Tibial nerve (tissue), 4 donors: ENCODE measurements at regions not wholly inside any gene's neighbourhood (a gene's known extent, or its start where the extent isn't known, plus 50 kb on each side); places are given as distances from the start of the nearest gene placed in this dataset.

Experiments used
- CTCF ChIP-seq, 5 experiments: fragments of 200-600 bp in 3 of 5; fragments of 450-650 bp in 2 of 5; sonication (generic) in 3 of 5; IDR thresholded peaks; one replicate each; pipeline ENCODE4 v1.5.1; 2016 to 2019; ENCODE audit warnings: antibody characterized with exemption in 5 of 5, mild to moderate bottlenecking in 3 of 5, moderate library complexity in 2 of 5
- EP300 ChIP-seq, 2 donors: sonication (generic); formaldehyde crosslinking; IDR thresholded peaks; one replicate each; pipeline ENCODE4 v1.6.1; 2017; ENCODE audit warnings: antibody characterized with exemption in 2 of 2, mild to moderate bottlenecking in 1 of 2
- POLR2A ChIP-seq, 2 donors: fragments of 450-650 bp; IDR thresholded peaks; one replicate each; pipeline ENCODE4 v1.6.1; 2017; ENCODE audit warnings: antibody characterized with exemption in 2 of 2, mild to moderate bottlenecking in 2 of 2, moderate library complexity in 2 of 2

- TF ChIP-seq CTCF (IDR thresholded peaks at IDR 0.05) = no peak
- no peak for TF ChIP-seq POLR2A (IDR thresholded peaks at IDR 0.05)
- no peak for TF ChIP-seq EP300 (IDR thresholded peaks at IDR 0.05)
These were observed 231.2 kb downstream of the NHLRC3 start for GRCh38 chr13:39269411-39269810.
